HepG2 (cell line): ENCODE measurements at regions not wholly inside any gene's neighbourhood (a gene's known extent, or its start where the extent isn't known, plus 50 kb on each side); places are given as distances from the start of the nearest gene placed in this dataset.

Source experiments
- ATAC-seq: fragments of 200-7000 bp; cut with Tn5 transposase; 3 replicates; pipeline ENCODE4 v1.9.1; 2020; ENCODE audit warnings: mild to moderate bottlenecking, moderate library complexity
- BruUV-seq: library from RNA; stranded (reverse); fragments of 400-500 nt; replicated peaks from 2 replicates; lab custom pipeline; 2021; lab: Mats Ljungman, UMichigan
- CTCF ChIA-PET: fragments of 300-600 bp; formaldehyde crosslinking; extraction: SDS; loops from one replicate; lab custom pipeline; 2021; ENCODE audit warnings: low total read pairs, inconsistent platforms, low intra/inter-chr PET ratio; lab: Yijun Ruan, JAX
- POLR2A ChIA-PET: fragments of 350-600 bp; sonication (Branson Sonifier 250); formaldehyde crosslinking; loops from one replicate; lab custom pipeline; 2020; ENCODE audit warnings: antibody characterized with exemption, inconsistent platforms; lab: Yijun Ruan, JAX
- DNase-seq: peaks from one replicate; pipeline ENCODE4 v3.0.0-alpha.2; 2015; ENCODE audit warnings: low spot score
- FAIRE-seq: peaks from 3 replicates; lab custom pipeline; 2011; peaks lifted over from hg19 to GRCh38; lab: Jason Lieb, UNC
- H2AFZ ChIP-seq: one replicate; pipeline ENCODE4 v1.6.1; 2011; ENCODE audit warnings: low read length, inconsistent platforms
- H3K27ac ChIP-seq: fragments of 300-600 bp; 3 replicates; pipeline ENCODE4 v1.8.0; 2011; ENCODE audit warnings: mixed run types, mild to moderate bottlenecking, mixed read lengths, low read length, inconsistent platforms; ENCODE audit not compliant: insufficient read depth; ENCODE audit errors: extremely low read length
- H3K27me3 ChIP-seq, 2 experiments: fragments of 200-600 bp in 1 of 2; 2 replicates in 1 of 2; 3 replicates in 1 of 2; pipeline versions ENCODE4 v1.6.0 to v1.8.0; 2011; ENCODE audit warnings: low read length in 2 of 2, mild to moderate bottlenecking in 2 of 2, moderate library complexity in 2 of 2, inconsistent platforms in 1 of 2; ENCODE audit not compliant: insufficient read depth in 2 of 2, control insufficient read depth in 1 of 2
- H3K36me3 ChIP-seq, 2 experiments: fragments of 200-600 bp in 1 of 2; replicated peaks in 1 of 2; 2 replicates in 1 of 2; 3 replicates in 1 of 2; pipeline versions ENCODE4 v1.5.1 to v1.8.0; 2011; ENCODE audit warnings: low read length in 2 of 2, inconsistent platforms in 1 of 2; ENCODE audit not compliant: insufficient read depth in 2 of 2, control insufficient read depth in 1 of 2
- H3K4me1 ChIP-seq: 2 replicates; pipeline ENCODE4 v1.5.1; 2012; ENCODE audit warnings: low read length, inconsistent platforms; ENCODE audit not compliant: insufficient read depth
- H3K4me2 ChIP-seq: 2 replicates; pipeline ENCODE4 v1.6.0; 2011; ENCODE audit warnings: low read depth, low read length, inconsistent platforms
- H3K4me3 ChIP-seq, 3 experiments: fragments of 200-600 bp in 1 of 3; sonication (generic), shearing (Covaris generic) in 1 of 3; replicated peaks in 1 of 3; 2 replicates each; pipeline ENCODE4 v1.5.1; 2011 to 2016; ENCODE audit warnings: low read length in 3 of 3, inconsistent platforms in 2 of 3, low read depth in 2 of 3, mild to moderate bottlenecking in 2 of 3, control low read depth in 1 of 3, mixed read lengths in 1 of 3; ENCODE audit not compliant: insufficient read depth in 1 of 3
- H3K79me2 ChIP-seq: one replicate; pipeline ENCODE4 v1.6.1; 2011; ENCODE audit warnings: low read length, inconsistent platforms; ENCODE audit not compliant: insufficient read depth
- H3K9ac ChIP-seq: 2 replicates; pipeline ENCODE4 v1.6.0; 2011; ENCODE audit warnings: mild to moderate bottlenecking, low read depth, low read length, inconsistent platforms; ENCODE audit not compliant: insufficient read depth
- H3K9me3 ChIP-seq: 2 replicates; pipeline ENCODE4 v1.5.1; 2012; ENCODE audit warnings: mild to moderate bottlenecking, low read length
- H4K20me1 ChIP-seq: 2 replicates; pipeline ENCODE4 v1.6.0; 2011; ENCODE audit warnings: inconsistent platforms, mild to moderate bottlenecking, low read length, moderate library complexity; ENCODE audit not compliant: insufficient read depth
- JUND ChIP-seq: sonication (generic); formaldehyde crosslinking; IDR thresholded peaks from 2 replicates; pipeline ENCODE4 v1.8.0; 2022; ENCODE audit warnings: mild to moderate bottlenecking, missing genetic modification reagents
- NR2F1 ChIP-seq, 2 experiments: fragments of 450-650 bp in 1 of 2; formaldehyde crosslinking in 1 of 2; IDR thresholded peaks; 2 replicates each; pipeline versions ENCODE4 v1.5.0 to v1.6.1; 2016 to 2020; ENCODE audit warnings: mild to moderate bottlenecking in 1 of 2, missing compliant biosample characterization in 1 of 2, missing genetic modification reagents in 1 of 2, moderate library complexity in 1 of 2
- ZNF234 ChIP-seq: sonication (generic); formaldehyde crosslinking; conservative IDR thresholded peaks from 2 replicates; pipeline ENCODE4 v1.5.1; 2020; ENCODE audit warnings: mild to moderate bottlenecking, missing genetic modification reagents
- ZZZ3 ChIP-seq: sonication (generic); formaldehyde crosslinking; IDR thresholded peaks from 2 replicates; pipeline ENCODE4 v1.4.0; 2020; ENCODE audit warnings: missing genetic modification reagents, mild to moderate bottlenecking, borderline replicate concordance
- WGBS: methylation state at CpG from one replicate; pipeline ENCODE4 v1.1.6; 2017; ENCODE audit warnings: low lambda C conversion rate; 5-methylcytosine and 5-hydroxymethylcytosine counted together
- in situ Hi-C: cut with HindIII; loops from 2 replicates; pipeline ENCODE4 v1.10.0; 2017; ENCODE audit warnings: low pct_unique_long_range_greater_than_20kb; ENCODE audit not compliant: extremely low pct_ligation_motif_present
- intact Hi-C: fragments of 100-400 bp; cut with micrococcal nuclease; formaldehyde crosslinking; loops from one replicate; pipeline ENCODE4 v1.10.0; 2022; ENCODE audit not compliant: unreplicated experiment
- TF ChIP-seq, protein P1 (sequence below): sonication (generic); formaldehyde crosslinking; IDR thresholded peaks from 2 replicates; pipeline ENCODE4 v1.4.0; 2020; ENCODE audit warnings: mild to moderate bottlenecking, missing genetic modification reagents
- TF ChIP-seq, protein P2 (sequence below): sonication (generic); formaldehyde crosslinking; IDR thresholded peaks from 2 replicates; pipeline ENCODE4 v1.4.0; 2020; ENCODE audit warnings: missing genetic modification reagents

DNA sequence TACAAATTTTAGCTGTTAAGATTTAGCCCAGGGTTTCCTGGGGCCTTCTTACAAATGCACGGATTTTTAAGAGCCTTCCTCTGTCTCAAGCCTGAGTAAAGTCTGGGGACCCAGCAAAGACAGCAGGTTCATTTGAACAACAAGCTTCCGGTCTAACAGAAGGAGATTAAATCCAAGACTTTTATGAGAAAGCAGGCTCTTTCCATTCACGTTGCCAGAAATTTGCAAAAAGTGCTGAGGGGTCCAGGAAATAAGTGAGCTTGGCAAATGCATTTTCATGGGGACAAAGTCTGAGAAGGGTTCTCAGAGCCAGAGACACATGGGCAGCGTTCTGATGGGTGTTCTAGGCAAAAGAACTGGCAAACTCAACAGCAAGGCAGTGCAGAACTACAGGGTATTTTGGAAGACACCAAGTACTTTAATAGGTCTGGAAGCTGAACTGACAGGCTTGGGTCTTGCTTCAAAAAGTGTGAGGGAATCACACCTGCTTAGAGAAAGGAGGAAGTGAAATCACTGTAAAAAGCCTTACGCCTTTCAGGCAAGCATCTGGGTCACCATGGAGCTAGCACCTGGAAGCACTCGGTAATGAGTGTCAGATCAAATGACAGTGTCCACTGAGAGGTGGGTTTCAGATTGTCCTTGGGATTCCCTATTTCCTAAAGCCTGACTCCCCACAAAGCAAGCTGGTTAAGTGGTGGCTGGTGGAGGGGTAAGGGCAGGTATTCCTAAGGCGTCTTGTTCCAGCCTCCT lies 115.8 kb upstream of the ARHGEF3 start:
- H3K4me2 ChIP-seq, result no peak overlapping the region
- intact Hi-C loops, result no loop called here
- H3K9me3 ChIP-seq, result no peaks in the 10 kb centered on the region
- no peaks in the 10 kb centered on the region for H3K4me1 ChIP-seq
- BruUV-seq, result no TSS peak
- no peaks in the 10 kb centered on the region for H3K79me2 ChIP-seq
- POLR2A ChIA-PET, result no interaction called here
- no peak for TF ChIP-seq ZZZ3 (CRISPR knock-in tag)
- TF ChIP-seq JUND, result no peak
- no peak for TF ChIP-seq ZNF234 (CRISPR knock-in tag)
- no peak for TF ChIP-seq NR2F1 (CRISPR knock-in tag; IDR thresholded peaks at IDR 0.05)
- TF ChIP-seq, protein P1, sequence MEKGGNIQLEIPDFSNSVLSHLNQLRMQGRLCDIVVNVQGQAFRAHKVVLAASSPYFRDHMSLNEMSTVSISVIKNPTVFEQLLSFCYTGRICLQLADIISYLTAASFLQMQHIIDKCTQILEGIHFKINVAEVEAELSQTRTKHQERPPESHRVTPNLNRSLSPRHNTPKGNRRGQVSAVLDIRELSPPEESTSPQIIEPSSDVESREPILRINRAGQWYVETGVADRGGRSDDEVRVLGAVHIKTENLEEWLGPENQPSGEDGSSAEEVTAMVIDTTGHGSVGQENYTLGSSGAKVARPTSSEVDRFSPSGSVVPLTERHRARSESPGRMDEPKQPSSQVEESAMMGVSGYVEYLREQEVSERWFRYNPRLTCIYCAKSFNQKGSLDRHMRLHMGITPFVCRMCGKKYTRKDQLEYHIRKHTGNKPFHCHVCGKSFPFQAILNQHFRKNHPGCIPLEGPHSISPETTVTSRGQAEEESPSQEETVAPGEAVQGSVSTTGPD (CRISPR knock-in tag), result no peak
- TF ChIP-seq, protein P2, sequence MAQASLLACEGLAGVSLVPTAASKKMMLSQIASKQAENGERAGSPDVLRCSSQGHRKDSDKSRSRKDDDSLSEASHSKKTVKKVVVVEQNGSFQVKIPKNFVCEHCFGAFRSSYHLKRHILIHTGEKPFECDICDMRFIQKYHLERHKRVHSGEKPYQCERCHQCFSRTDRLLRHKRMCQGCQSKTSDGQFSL (CRISPR knock-in tag), result no peak
- no peak for ATAC-seq
- H3K36me3 ChIP-seq, result no peaks in the 10 kb centered on the region
- no peak for FAIRE-seq
- no peak overlapping the region for H3K27ac ChIP-seq
- no peak overlapping the region for H3K9ac ChIP-seq
- H2AFZ ChIP-seq, result no peak overlapping the region
- no peaks in the 10 kb centered on the region for H3K27me3 ChIP-seq
- WGBS, result 90% methylated on average over 6 of the region's 7 CpGs
- no peak for DNase-seq
- CTCF ChIA-PET, result no interaction called here
- H4K20me1 ChIP-seq, result no peaks in the 10 kb centered on the region
- in situ Hi-C loops, result no loop called here
- H3K4me3 ChIP-seq, result no peak overlapping the region
